Panc1 (cell line): ENCODE measurements at regions not wholly inside any gene's neighbourhood (a gene's known extent, or its start where the extent isn't known, plus 50 kb on each side); places are given as distances from the start of the nearest gene placed in this dataset.

Experiments used
- POLR2AphosphoS5 ChIP-seq: IDR thresholded peaks from 2 replicates; pipeline ENCODE4 v1.6.1; 2012; ENCODE audit warnings: mild to moderate bottlenecking, low read depth, low read length, moderate library complexity
- TCF7L2 ChIP-seq: IDR thresholded peaks from 2 replicates; pipeline ENCODE4 v1.6.1; 2011; ENCODE audit warnings: mild to moderate bottlenecking, low read depth, low read length, inconsistent platforms
- TF ChIP-seq, protein P1 (sequence below): fragments of 450-650 bp; IDR thresholded peaks from 2 replicates; pipeline ENCODE4 v1.5.1; 2017; ENCODE audit warnings: mild to moderate bottlenecking

- TF ChIP-seq, protein P1, sequence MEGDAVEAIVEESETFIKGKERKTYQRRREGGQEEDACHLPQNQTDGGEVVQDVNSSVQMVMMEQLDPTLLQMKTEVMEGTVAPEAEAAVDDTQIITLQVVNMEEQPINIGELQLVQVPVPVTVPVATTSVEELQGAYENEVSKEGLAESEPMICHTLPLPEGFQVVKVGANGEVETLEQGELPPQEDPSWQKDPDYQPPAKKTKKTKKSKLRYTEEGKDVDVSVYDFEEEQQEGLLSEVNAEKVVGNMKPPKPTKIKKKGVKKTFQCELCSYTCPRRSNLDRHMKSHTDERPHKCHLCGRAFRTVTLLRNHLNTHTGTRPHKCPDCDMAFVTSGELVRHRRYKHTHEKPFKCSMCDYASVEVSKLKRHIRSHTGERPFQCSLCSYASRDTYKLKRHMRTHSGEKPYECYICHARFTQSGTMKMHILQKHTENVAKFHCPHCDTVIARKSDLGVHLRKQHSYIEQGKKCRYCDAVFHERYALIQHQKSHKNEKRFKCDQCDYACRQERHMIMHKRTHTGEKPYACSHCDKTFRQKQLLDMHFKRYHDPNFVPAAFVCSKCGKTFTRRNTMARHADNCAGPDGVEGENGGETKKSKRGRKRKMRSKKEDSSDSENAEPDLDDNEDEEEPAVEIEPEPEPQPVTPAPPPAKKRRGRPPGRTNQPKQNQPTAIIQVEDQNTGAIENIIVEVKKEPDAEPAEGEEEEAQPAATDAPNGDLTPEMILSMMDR = no peak
- TF ChIP-seq TCF7L2 = no peak
- no peak for TF ChIP-seq POLR2AphosphoS5
Observed at GRCh38 chr3:193053046-193053435, 135.4 kb upstream of the MB21D2 start.
